IMR-90 (cell line): ENCODE measurements at regions not wholly inside any gene's neighbourhood (a gene's known extent, or its start where the extent isn't known, plus 50 kb on each side); places are given as distances from the start of the nearest gene placed in this dataset.

Experiments
- BHLHE40 ChIP-seq: fragments of 150-350 bp; IDR thresholded peaks from 2 replicates; pipeline ENCODE4 v1.6.1; 2016; ENCODE audit warnings: mild to moderate bottlenecking, low read depth, low read length
- CEBPB ChIP-seq: IDR thresholded peaks from 2 replicates; pipeline ENCODE4 v1.6.1; 2012; ENCODE audit warnings: low read depth, low read length, improper control_type of control experiment
- CHD1 ChIP-seq: IDR thresholded peaks from 2 replicates; pipeline ENCODE4 v1.6.1; 2012; ENCODE audit warnings: low read depth, low read length, improper control_type of control experiment
- CTCF ChIP-seq: conservative IDR thresholded peaks from 2 replicates; pipeline ENCODE4 v1.5.1; 2012; ENCODE audit warnings: mild to moderate bottlenecking, low read depth, low read length, improper control_type of control experiment
- ELK1 ChIP-seq: fragments of 150-350 bp; IDR thresholded peaks from 2 replicates; pipeline ENCODE4 v1.6.1; 2016; ENCODE audit warnings: low read depth, mild to moderate bottlenecking, low read length, moderate library complexity, borderline replicate concordance
- FOS ChIP-seq: fragments of 150-350 bp; IDR thresholded peaks from 2 replicates; pipeline ENCODE4 v1.6.1; 2016; ENCODE audit warnings: low read depth, low read length
- MAFK ChIP-seq: IDR thresholded peaks from 2 replicates; pipeline ENCODE4 v1.6.1; 2012; ENCODE audit warnings: low read depth, low read length, improper control_type of control experiment
- MXI1 ChIP-seq: IDR thresholded peaks from 2 replicates; pipeline ENCODE4 v1.6.1; 2012; ENCODE audit warnings: low read depth, mild to moderate bottlenecking, low read length, moderate library complexity, borderline replicate concordance
- NFE2L2 ChIP-seq: fragments of 150-350 bp; IDR thresholded peaks from 2 replicates; pipeline ENCODE4 v1.6.1; 2016; ENCODE audit warnings: low read depth, mild to moderate bottlenecking, low read length
- POLR2A ChIP-seq: IDR thresholded peaks from 2 replicates; pipeline ENCODE4 v1.6.1; 2012; ENCODE audit warnings: mild to moderate bottlenecking, low read depth, low read length
- RAD21 ChIP-seq: IDR thresholded peaks from 2 replicates; pipeline ENCODE4 v1.6.1; 2012; ENCODE audit warnings: low read length, improper control_type of control experiment
- RFX5 ChIP-seq: IDR thresholded peaks from 2 replicates; pipeline ENCODE4 v1.8.0; 2012; ENCODE audit warnings: low read depth, mild to moderate bottlenecking, low read length, moderate library complexity
- SMC3 ChIP-seq: fragments of 150-350 bp; IDR thresholded peaks from 2 replicates; pipeline ENCODE4 v1.6.1; 2016; ENCODE audit warnings: low read depth, mild to moderate bottlenecking, antibody characterized with exemption, low read length, moderate library complexity
- TF ChIP-seq, protein P1 (sequence below): fragments of 150-350 bp; IDR thresholded peaks from 2 replicates; pipeline ENCODE4 v1.6.1; 2017; ENCODE audit warnings: mild to moderate bottlenecking, antibody characterized with exemption, low read length, low read depth

DNA sequence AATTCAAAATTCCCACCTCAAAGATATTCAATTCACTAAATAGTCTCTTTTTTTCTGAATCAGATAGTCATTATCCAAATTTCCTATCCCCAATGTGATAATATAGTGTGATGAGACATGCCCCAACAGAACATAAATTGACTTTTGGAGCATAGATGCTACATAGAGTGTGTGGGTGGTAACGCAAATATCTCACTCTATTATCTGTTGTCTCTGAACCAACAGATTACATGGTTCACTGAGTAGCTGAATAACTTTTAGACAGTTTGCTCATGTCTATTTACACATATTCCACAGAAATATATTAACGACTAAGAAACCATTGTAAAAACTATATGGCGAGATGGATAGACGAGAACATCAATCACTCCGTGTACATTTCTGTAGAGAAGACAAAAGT lies 209.9 kb downstream of the BARHL2 start:
- TF ChIP-seq POLR2A (no peak), RAD21 (no peak), CTCF (no peak), ELK1 (no peak), SMC3 (no peak), CEBPB (no peak), RFX5 (no peak), FOS (no peak), MXI1 (no peak), NFE2L2 (no peak), CHD1 (no peak), MAFK (no peak), BHLHE40 (no peak)
- TF ChIP-seq, protein P1, sequence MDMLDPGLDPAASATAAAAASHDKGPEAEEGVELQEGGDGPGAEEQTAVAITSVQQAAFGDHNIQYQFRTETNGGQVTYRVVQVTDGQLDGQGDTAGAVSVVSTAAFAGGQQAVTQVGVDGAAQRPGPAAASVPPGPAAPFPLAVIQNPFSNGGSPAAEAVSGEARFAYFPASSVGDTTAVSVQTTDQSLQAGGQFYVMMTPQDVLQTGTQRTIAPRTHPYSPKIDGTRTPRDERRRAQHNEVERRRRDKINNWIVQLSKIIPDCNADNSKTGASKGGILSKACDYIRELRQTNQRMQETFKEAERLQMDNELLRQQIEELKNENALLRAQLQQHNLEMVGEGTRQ: no peak
